ENCODE measurements at regions not wholly inside any gene's neighbourhood (a gene's known extent, or its start where the extent isn't known, plus 50 kb on each side); places are given as distances from the start of the nearest gene placed in this dataset.

DNA sequence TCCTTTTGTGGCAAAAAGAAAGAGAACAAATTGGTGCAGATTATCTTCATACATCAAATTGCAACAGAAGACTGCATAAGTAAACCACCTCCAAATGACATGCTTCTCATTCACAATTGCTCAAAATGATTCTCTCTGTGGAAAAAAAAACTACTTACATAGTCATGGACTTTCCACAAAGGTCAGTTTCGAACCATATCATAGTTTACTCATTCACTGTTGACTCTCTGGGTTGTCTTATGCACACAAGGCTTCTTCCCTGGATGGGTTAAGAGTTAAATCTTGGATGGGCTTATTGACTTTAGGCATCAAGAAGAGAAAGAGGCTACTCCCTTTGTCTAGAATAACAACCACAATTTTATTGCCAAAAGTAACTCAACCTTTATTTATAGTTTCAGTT lies 91.3 kb upstream of the RAB27B start:
- Histone ChIP-seq H3K27me3 (ENCODE audit: control insufficient read depth, insufficient read depth, low read length) (no peaks in the 10 kb centered on the region), H3K27ac (ENCODE audit: insufficient read depth, low read length) (no peak overlapping the region)

DNA sequence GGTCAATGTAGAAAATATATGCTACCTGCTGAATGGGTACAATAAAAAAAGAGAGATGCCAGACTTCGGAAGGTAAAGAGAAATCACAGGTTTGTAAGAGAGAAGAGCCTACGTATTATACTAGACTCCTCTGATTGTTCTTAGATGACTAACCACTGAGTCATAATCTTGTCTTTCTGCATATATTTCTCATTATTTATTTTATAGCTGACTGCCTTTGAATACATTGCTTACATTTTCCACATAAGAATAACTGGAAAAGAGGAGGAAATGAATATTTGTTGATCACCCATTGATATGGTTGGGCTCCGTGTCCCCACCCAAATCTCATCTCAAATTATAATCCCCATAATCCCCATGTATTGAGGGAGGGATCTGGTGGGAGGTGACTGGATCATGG lies 90.3 kb upstream of the RAB27B start:
- TF ChIP-seq, protein P1, sequence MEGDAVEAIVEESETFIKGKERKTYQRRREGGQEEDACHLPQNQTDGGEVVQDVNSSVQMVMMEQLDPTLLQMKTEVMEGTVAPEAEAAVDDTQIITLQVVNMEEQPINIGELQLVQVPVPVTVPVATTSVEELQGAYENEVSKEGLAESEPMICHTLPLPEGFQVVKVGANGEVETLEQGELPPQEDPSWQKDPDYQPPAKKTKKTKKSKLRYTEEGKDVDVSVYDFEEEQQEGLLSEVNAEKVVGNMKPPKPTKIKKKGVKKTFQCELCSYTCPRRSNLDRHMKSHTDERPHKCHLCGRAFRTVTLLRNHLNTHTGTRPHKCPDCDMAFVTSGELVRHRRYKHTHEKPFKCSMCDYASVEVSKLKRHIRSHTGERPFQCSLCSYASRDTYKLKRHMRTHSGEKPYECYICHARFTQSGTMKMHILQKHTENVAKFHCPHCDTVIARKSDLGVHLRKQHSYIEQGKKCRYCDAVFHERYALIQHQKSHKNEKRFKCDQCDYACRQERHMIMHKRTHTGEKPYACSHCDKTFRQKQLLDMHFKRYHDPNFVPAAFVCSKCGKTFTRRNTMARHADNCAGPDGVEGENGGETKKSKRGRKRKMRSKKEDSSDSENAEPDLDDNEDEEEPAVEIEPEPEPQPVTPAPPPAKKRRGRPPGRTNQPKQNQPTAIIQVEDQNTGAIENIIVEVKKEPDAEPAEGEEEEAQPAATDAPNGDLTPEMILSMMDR (conservative IDR thresholded peaks at IDR 0.05 in 1 of 2, IDR thresholded peaks at IDR 0.05 in 1 of 2; ENCODE audit: low read depth in 1 of 2, low read length in 2 of 2), result no peak
- TF ChIP-seq EZH2 (IDR thresholded peaks at IDR 0.05; ENCODE audit: low read length, missing control alignments), result no peak
- H4K20me1 ChIP-seq (ENCODE audit: control insufficient read depth, extremely low read depth, insufficient read depth, low read length), result no peaks in the 10 kb centered on the region
- DNase-seq (ENCODE audit: low read depth in 2 of 2), result peak; percentile 47 to 81
- H3K27me3 ChIP-seq (ENCODE audit: control insufficient read depth, insufficient read depth, low read length), result no peaks in the 10 kb centered on the region
- H3K9ac ChIP-seq (ENCODE audit: insufficient read depth, low read length), result no peak overlapping the region
- H2AFZ ChIP-seq (ENCODE audit: low read length), result no peak overlapping the region
- H3K4me3 ChIP-seq (replicated peaks in 1 of 4; ENCODE audit: control extremely low read depth in 1 of 4, insufficient read depth in 1 of 4, low read depth in 3 of 4, low read length in 4 of 4), result no peak overlapping the region
- H3K79me2 ChIP-seq (ENCODE audit: control insufficient read depth, insufficient read depth, low read length), result no peaks in the 10 kb centered on the region
- no peak overlapping the region for H3K27ac ChIP-seq (ENCODE audit: insufficient read depth, low read length)
- H3K4me2 ChIP-seq (ENCODE audit: extremely low read depth, insufficient read depth, low read length), result no peak overlapping the region
- H3K36me3 ChIP-seq (ENCODE audit: control insufficient read depth, insufficient read depth, low read length), result no peaks in the 10 kb centered on the region
- peaks cover 8% of the 10 kb centered on the region for H3K4me1 ChIP-seq (ENCODE audit: control insufficient read depth, extremely low read depth, insufficient read depth, low read length)
- no peaks in the 10 kb centered on the region for H3K9me3 ChIP-seq (ENCODE audit: control insufficient read depth, insufficient read depth, low read depth, low read length)

More for the DNA sequence above, 91.3 kb upstream of the RAB27B start:
- no peak overlapping the region for H3K4me2 ChIP-seq (ENCODE audit: extremely low read depth, insufficient read depth, low read length)
- H3K36me3 ChIP-seq (ENCODE audit: control insufficient read depth, insufficient read depth, low read length), result no peaks in the 10 kb centered on the region
- no peak for TF ChIP-seq EZH2 (IDR thresholded peaks at IDR 0.05; ENCODE audit: low read length, missing control alignments)
- TF ChIP-seq, protein P1 (conservative IDR thresholded peaks at IDR 0.05 in 1 of 2, IDR thresholded peaks at IDR 0.05 in 1 of 2; ENCODE audit: low read depth in 1 of 2, low read length in 2 of 2), result no peak
- no peaks in the 10 kb centered on the region for H3K79me2 ChIP-seq (ENCODE audit: control insufficient read depth, insufficient read depth, low read length)
- peak in 1 of 2 donors; percentile 10 for DNase-seq (ENCODE audit: low read depth in 2 of 2)
- H3K9ac ChIP-seq (ENCODE audit: insufficient read depth, low read length), result no peak overlapping the region
- no peak overlapping the region for H3K4me3 ChIP-seq (replicated peaks in 1 of 4; ENCODE audit: control extremely low read depth in 1 of 4, insufficient read depth in 1 of 4, low read depth in 3 of 4, low read length in 4 of 4)
- H2AFZ ChIP-seq (ENCODE audit: low read length), result no peak overlapping the region
- H3K9me3 ChIP-seq (ENCODE audit: control insufficient read depth, insufficient read depth, low read depth, low read length), result no peaks in the 10 kb centered on the region
- H4K20me1 ChIP-seq (ENCODE audit: control insufficient read depth, extremely low read depth, insufficient read depth, low read length), result no peaks in the 10 kb centered on the region
- H3K4me1 ChIP-seq (ENCODE audit: control insufficient read depth, extremely low read depth, insufficient read depth, low read length), result peaks cover under 1% of the 10 kb centered on the region

DNA sequence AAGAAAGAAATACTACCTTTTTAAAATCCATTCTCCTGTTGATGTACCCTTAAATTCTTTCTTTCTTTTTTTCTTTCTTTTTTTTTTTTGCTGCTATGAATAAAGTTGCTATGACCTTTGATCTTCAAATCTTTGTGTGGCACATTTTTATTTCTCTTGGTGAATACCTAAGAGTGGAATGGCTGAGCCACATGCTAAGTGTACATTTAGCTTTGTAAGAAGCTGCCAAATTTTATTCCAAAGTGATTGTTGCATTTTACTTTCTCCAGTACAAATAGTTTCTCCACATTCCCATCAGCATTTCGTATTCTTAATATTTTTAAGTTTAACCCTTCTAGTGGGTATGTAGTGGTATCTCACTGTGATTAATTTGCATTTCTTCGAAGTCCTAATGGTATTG lies 88.8 kb upstream of the RAB27B start:
- no peak overlapping the region for H3K27ac ChIP-seq (ENCODE audit: insufficient read depth, low read length)
- peaks cover 10% of the 10 kb centered on the region for H3K4me1 ChIP-seq (ENCODE audit: control insufficient read depth, extremely low read depth, insufficient read depth, low read length)

More for the DNA sequence above, 88.8 kb upstream of the RAB27B start:
- Histone ChIP-seq H3K36me3 (ENCODE audit: control insufficient read depth, insufficient read depth, low read length) (no peaks in the 10 kb centered on the region), H3K4me2 (ENCODE audit: extremely low read depth, insufficient read depth, low read length) (no peak overlapping the region), H3K4me3 (replicated peaks in 1 of 4; ENCODE audit: control extremely low read depth in 1 of 4, insufficient read depth in 1 of 4, low read depth in 3 of 4, low read length in 4 of 4) (no peak overlapping the region), H3K9me3 (ENCODE audit: control insufficient read depth, insufficient read depth, low read depth, low read length) (no peaks in the 10 kb centered on the region), H3K27me3 (ENCODE audit: control insufficient read depth, insufficient read depth, low read length) (no peaks in the 10 kb centered on the region), H3K79me2 (ENCODE audit: control insufficient read depth, insufficient read depth, low read length) (no peaks in the 10 kb centered on the region), H2AFZ (ENCODE audit: low read length) (no peak overlapping the region), H3K9ac (ENCODE audit: insufficient read depth, low read length) (no peak overlapping the region), H4K20me1 (ENCODE audit: control insufficient read depth, extremely low read depth, insufficient read depth, low read length) (no peaks in the 10 kb centered on the region)
- DNase-seq (ENCODE audit: low read depth in 2 of 2), result peak in 1 of 2 donors; percentile 49
- TF ChIP-seq, protein P1 (conservative IDR thresholded peaks at IDR 0.05 in 1 of 2, IDR thresholded peaks at IDR 0.05 in 1 of 2; ENCODE audit: low read depth in 1 of 2, low read length in 2 of 2), result no peak
- TF ChIP-seq EZH2 (IDR thresholded peaks at IDR 0.05; ENCODE audit: low read length, missing control alignments), result no peak

Measured in fibroblast of lung (primary cell).